Body of pancreas (tissue), 4 donors: ENCODE measurements at regions not wholly inside any gene's neighbourhood (a gene's known extent, or its start where the extent isn't known, plus 50 kb on each side); places are given as distances from the start of the nearest gene placed in this dataset.

Source experiments
- ATAC-seq: fragments of 150-250 bp; one replicate; pipeline ENCODE4 v1.9.1; 2016
- DNase-seq, 4 donors: peaks; one replicate each; pipeline ENCODE4 v3.0.0-alpha.2; 2019
- H3K27ac ChIP-seq, 4 donors: fragments of 200-600 bp; sonication (generic); 1 replicate in 3 of 4; 2 replicates in 1 of 4; pipeline versions ENCODE4 v1.5.1 to v1.6.1; 2016 to 2019; ENCODE audit warnings: mild to moderate bottlenecking in 1 of 4, mixed read lengths in 1 of 4, moderate library complexity in 1 of 4
- H3K27me3 ChIP-seq, 2 donors: fragments of 200-600 bp; sonication (generic); one replicate each; pipeline ENCODE4 v1.6.0; 2016; ENCODE audit warnings: mild to moderate bottlenecking in 1 of 2
- H3K36me3 ChIP-seq, 2 donors: fragments of 200-600 bp; sonication (generic); replicated peaks in 1 of 2; 2 replicates each; pipeline ENCODE4 v1.5.1; 2016; ENCODE audit warnings: low read depth in 2 of 2; ENCODE audit not compliant: insufficient read depth in 1 of 2
- H3K4me1 ChIP-seq: fragments of 200-600 bp; sonication (generic); one replicate; pipeline ENCODE4 v1.6.0; 2016
- H3K4me3 ChIP-seq, 2 donors: fragments of 200-600 bp; sonication (generic); 1 replicate in 1 of 2; 2 replicates in 1 of 2; pipeline ENCODE4 v1.5.1; 2016 to 2019
- H3K9me3 ChIP-seq, 3 donors: fragments of 200-600 bp; sonication (generic); 1 replicate in 2 of 3; 2 replicates in 1 of 3; pipeline ENCODE4 v1.5.1; 2016
- POLR2A ChIP-seq, 3 donors: fragments of 450-650 bp; IDR thresholded peaks; one replicate each; pipeline ENCODE4 v1.6.1; 2016; ENCODE audit warnings: antibody characterized with exemption in 3 of 3, mild to moderate bottlenecking in 2 of 3
- WGBS, 2 donors: methylation state at CpG; one replicate each; pipeline ENCODE4 v1.1.5; 2017; 5-methylcytosine and 5-hydroxymethylcytosine counted together
- intact Hi-C: fragments of 100-400 bp; cut with DNase I; formaldehyde crosslinking; loops from one replicate; pipeline ENCODE4 v1.15.1; 2023
- TF ChIP-seq, protein P1 (sequence below), 7 experiments: fragments of 450-650 bp in 4 of 7; fragments of 200-600 bp in 3 of 7; sonication (generic) in 3 of 7; IDR thresholded peaks; one replicate each; pipeline ENCODE4 v1.5.1; 2016 to 2019; ENCODE audit warnings: antibody characterized with exemption in 7 of 7

DNA sequence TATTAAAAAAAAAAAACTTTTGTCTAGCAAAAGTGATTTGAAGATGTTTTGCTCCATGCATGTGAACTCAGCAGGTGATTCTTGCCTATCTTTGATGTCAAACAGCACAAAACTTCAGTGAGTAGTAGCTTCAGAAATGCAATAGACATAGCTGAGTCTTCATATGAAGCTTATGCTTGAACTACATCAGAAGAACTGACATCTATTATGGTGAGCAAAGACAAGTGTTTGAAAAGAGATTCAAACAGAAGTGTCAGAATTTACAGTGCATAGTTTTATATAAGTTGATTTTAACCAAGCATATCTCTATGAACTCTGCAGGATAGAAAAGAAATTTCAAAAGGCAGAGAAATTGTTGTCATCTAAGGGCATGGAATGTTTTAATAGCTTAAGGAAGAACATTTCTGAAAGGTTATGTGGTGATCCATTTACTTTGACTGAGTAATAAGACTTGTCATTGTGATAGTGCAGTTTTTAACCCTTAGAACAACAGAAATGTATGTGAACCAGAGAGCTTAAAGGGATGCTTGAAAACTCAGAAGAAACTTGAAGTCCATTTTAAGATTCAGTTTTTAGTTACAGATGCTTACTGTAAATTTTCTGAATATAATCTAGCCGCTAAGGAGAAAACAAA lies 351.4 kb downstream of the MDFIC start:
- WGBS, 2 donors: 48 to 69% methylated on average over 1 of the region's 1 CpG
- H3K27ac ChIP-seq: no peak overlapping the region
- no peak for TF ChIP-seq POLR2A (IDR thresholded peaks at IDR 0.05)
- H3K4me3 ChIP-seq: no peak overlapping the region
- DNase-seq: no peak
- ATAC-seq: no peak
- H3K9me3 ChIP-seq: no peaks in the 10 kb centered on the region
- H3K4me1 ChIP-seq: no peaks in the 10 kb centered on the region
- no peaks in the 10 kb centered on the region for H3K36me3 ChIP-seq
- H3K27me3 ChIP-seq: no peaks in the 10 kb centered on the region
- intact Hi-C loops: no loop called here

DNA sequence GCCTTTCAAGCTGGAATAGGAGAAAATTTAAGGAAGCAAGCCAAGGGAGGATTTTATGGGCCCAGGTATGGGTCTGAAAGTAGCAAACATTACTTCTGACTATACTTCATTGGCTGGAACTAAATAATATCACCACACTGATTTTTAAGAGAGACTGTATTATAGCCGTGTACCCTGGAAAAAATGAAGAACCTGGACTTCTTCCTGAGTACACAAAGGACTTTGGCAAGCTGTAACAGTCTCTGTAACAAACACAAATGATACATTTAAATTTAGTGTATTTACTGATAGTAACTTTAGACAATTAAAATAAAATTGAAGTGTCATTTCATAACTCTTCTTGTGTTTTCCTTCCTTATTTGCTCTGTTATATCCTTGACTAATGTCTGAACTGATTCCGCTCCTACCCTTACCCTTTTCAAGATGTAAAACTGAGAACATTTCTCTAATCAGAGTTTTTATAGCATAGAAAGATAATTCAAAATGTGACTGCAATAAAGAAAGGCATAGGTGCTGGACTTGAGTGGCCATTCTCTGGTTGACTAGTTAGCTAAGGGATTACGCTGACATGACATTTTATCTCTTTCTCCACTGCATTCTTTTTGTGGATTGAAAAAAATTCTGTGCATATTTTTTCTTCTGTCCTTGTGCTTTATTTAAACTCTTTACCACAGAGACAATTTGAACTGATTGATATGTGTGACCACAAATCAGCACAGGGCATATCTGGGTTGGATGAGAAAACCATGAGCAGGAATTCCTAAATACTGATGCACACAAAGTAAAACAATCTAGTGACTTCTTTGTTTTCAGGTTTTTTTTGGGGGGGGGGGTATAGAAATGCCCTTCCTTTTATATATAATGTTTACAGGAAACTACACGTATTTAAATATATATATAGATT lies 349.7 kb downstream of the MDFIC start:
- H3K4me1 ChIP-seq: no peaks in the 10 kb centered on the region
- H3K4me3 ChIP-seq: no peak overlapping the region
- H3K9me3 ChIP-seq: no peaks in the 10 kb centered on the region
- no peaks in the 10 kb centered on the region for H3K27me3 ChIP-seq
- intact Hi-C loops: no loop called here
- WGBS, 2 donors: 59 to 65% methylated on average over 4 of the region's 4 CpGs
- H3K27ac ChIP-seq: no peak overlapping the region
- TF ChIP-seq POLR2A (IDR thresholded peaks at IDR 0.05): no peak
- TF ChIP-seq, protein P1, sequence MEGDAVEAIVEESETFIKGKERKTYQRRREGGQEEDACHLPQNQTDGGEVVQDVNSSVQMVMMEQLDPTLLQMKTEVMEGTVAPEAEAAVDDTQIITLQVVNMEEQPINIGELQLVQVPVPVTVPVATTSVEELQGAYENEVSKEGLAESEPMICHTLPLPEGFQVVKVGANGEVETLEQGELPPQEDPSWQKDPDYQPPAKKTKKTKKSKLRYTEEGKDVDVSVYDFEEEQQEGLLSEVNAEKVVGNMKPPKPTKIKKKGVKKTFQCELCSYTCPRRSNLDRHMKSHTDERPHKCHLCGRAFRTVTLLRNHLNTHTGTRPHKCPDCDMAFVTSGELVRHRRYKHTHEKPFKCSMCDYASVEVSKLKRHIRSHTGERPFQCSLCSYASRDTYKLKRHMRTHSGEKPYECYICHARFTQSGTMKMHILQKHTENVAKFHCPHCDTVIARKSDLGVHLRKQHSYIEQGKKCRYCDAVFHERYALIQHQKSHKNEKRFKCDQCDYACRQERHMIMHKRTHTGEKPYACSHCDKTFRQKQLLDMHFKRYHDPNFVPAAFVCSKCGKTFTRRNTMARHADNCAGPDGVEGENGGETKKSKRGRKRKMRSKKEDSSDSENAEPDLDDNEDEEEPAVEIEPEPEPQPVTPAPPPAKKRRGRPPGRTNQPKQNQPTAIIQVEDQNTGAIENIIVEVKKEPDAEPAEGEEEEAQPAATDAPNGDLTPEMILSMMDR (IDR thresholded peaks at IDR 0.05): no peak
- ATAC-seq: no peak
- H3K36me3 ChIP-seq: no peaks in the 10 kb centered on the region
- DNase-seq: no peak

DNA sequence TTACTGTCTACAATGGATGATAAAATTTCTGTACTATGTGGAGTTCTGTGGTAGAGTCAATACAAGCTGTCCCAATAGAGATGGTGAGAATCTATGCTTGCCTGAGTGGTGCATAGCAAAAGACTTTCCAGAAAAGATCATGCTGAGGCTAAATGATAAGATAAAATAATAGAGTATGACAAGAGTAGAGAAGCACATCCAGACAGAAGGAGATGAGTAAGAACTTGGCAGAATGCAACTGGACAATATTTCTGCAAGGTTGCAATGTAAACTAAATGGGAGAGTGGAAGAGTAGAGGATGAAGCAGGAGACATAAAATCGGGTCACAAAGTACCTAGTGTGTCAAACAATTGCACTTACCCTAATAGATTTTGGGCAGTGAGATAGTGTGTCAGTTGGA lies 347.6 kb downstream of the MDFIC start:
- Histone ChIP-seq H3K27me3 (no peaks in the 10 kb centered on the region), H3K4me1 (no peaks in the 10 kb centered on the region), H3K27ac (no peak overlapping the region), H3K4me3 (no peak overlapping the region), H3K9me3 (no peaks in the 10 kb centered on the region), H3K36me3 (no peaks in the 10 kb centered on the region)
- no peak for DNase-seq
- intact Hi-C loops: no loop called here
- TF ChIP-seq POLR2A (IDR thresholded peaks at IDR 0.05): no peak
- TF ChIP-seq, protein P1 (IDR thresholded peaks at IDR 0.05): no peak
- 38 to 50% methylated on average over 1 of the region's 1 CpG for WGBS, 2 donors
- ATAC-seq: no peak

DNA sequence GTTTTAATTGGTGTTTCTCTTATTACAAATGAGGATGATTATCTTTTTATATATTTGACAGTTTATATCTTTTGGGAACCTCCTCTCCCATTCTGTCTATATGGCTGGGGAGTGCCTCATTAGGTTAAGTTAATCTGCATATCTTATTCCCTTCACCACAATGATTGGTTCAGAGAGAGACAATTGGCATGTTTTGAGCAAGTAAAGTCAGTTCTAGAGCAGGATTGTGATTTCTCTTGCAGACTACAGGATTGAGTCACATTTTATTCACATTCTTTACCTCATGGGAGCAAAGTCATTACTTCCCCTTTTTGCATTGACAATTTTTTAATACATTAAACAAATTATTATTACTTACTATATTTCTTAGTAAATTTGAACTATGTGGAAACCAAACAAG lies 345.6 kb downstream of the MDFIC start:
- intact Hi-C loops: no loop called here
- Histone ChIP-seq H3K27me3 (no peaks in the 10 kb centered on the region), H3K4me1 (no peaks in the 10 kb centered on the region), H3K36me3 (no peaks in the 10 kb centered on the region), H3K4me3 (no peak overlapping the region), H3K27ac (no peak overlapping the region), H3K9me3 (no peaks in the 10 kb centered on the region)
- TF ChIP-seq POLR2A (IDR thresholded peaks at IDR 0.05): no peak
- TF ChIP-seq, protein P1 (IDR thresholded peaks at IDR 0.05): no peak
- ATAC-seq: no peak
- DNase-seq: no peak

DNA sequence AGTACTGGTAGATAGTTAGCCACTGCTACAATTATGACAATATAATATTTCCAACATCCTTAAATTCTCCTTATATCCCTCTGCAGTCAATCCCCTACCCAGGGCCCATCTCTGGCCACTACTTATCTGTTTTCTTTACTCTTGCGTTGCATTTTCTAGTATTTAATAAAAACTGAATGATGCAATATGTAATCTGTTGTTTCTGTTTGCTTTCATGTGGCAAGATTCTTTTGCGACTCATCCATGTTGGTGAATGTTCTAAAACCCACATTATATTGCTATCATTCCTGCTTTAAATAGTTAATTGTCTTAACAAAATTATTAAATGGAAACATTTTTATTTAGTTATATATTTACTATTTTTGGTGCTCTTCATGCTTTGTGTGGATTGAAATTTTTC lies 338.5 kb downstream of the MDFIC start:
- 68 to 77% methylated on average over 2 of the region's 2 CpGs for WGBS, 2 donors
- Histone ChIP-seq H3K4me3 (no peak overlapping the region), H3K4me1 (no peaks in the 10 kb centered on the region), H3K27ac (no peak overlapping the region), H3K27me3 (no peaks in the 10 kb centered on the region), H3K36me3 (no peaks in the 10 kb centered on the region), H3K9me3 (no peaks in the 10 kb centered on the region)
- ATAC-seq: no peak
- no peak for DNase-seq
- TF ChIP-seq POLR2A (IDR thresholded peaks at IDR 0.05): no peak
- TF ChIP-seq, protein P1 (IDR thresholded peaks at IDR 0.05): no peak
- intact Hi-C loops: no loop called here
